K562 (cell line): ENCODE measurements at regions not wholly inside any gene's neighbourhood (a gene's known extent, or its start where the extent isn't known, plus 50 kb on each side); places are given as distances from the start of the nearest gene placed in this dataset.

Experiments
- BMI1 ChIP-seq: fragments of 150-350 bp; IDR thresholded peaks from 2 replicates; pipeline ENCODE4 v1.6.1; 2014; ENCODE audit warnings: low read length
- CBX5 ChIP-seq: IDR thresholded peaks from 2 replicates; pipeline ENCODE4 v1.6.1; 2014; ENCODE audit warnings: low read depth, borderline replicate concordance
- CC2D1A ChIP-seq: fragments of 450-650 bp; IDR thresholded peaks from 2 replicates; pipeline ENCODE4 v1.6.1; 2017; ENCODE audit warnings: mild to moderate bottlenecking
- CCAR2 ChIP-seq: fragments of 200-400 bp; formaldehyde crosslinking; IDR thresholded peaks from 2 replicates; pipeline ENCODE4 v1.6.1; 2017; ENCODE audit warnings: mild to moderate bottlenecking, low read depth, low read length
- CTBP1 ChIP-seq: fragments of 450-650 bp; IDR thresholded peaks from 2 replicates; pipeline ENCODE4 v1.6.1; 2016; ENCODE audit warnings: borderline replicate concordance
- DPF2 ChIP-seq: fragments of 450-650 bp; IDR thresholded peaks from 2 replicates; pipeline ENCODE4 v1.6.1; 2016
- GATAD2A ChIP-seq: fragments of 450-650 bp; IDR thresholded peaks from 2 replicates; pipeline ENCODE4 v1.6.1; 2017
- KLF16 ChIP-seq: IDR thresholded peaks from 2 replicates; pipeline ENCODE4 v1.6.1; 2016; ENCODE audit warnings: antibody characterized with exemption
- LARP7 ChIP-seq: fragments of 450-650 bp; IDR thresholded peaks from 2 replicates; pipeline ENCODE4 v1.6.1; 2016
- MAFG ChIP-seq: fragments of 450-650 bp; conservative IDR thresholded peaks from 2 replicates; pipeline ENCODE4 v1.6.1; 2016; ENCODE audit warnings: missing genetic modification characterization, missing compliant biosample characterization
- NFE2 ChIP-seq: IDR thresholded peaks from 2 replicates; pipeline ENCODE4 v1.6.1; 2014; ENCODE audit warnings: antibody characterized with exemption, low read depth
- POLR2AphosphoS5 ChIP-seq: IDR thresholded peaks from 2 replicates; pipeline ENCODE4 v1.6.1; 2011; ENCODE audit warnings: mild to moderate bottlenecking, low read depth, low read length, moderate library complexity; ENCODE audit not compliant: control insufficient read depth, insufficient read depth
- SMAD4 ChIP-seq: fragments of 250-450 bp; sonication (Bioruptor Pico); conservative IDR thresholded peaks from 2 replicates; pipeline ENCODE4 v1.8.0; 2021; ENCODE audit warnings: inconsistent platforms, mild to moderate bottlenecking, moderate library complexity
- SREBF1 ChIP-seq: fragments of 150-350 bp; IDR thresholded peaks from 2 replicates; pipeline ENCODE4 v1.6.1; 2014; ENCODE audit warnings: antibody characterized with exemption, low read depth, low read length, borderline replicate concordance
- SRSF7 ChIP-seq: fragments of 200-400 bp; formaldehyde crosslinking; optimal IDR thresholded peaks from 2 replicates; pipeline ENCODE3; 2017; ENCODE audit warnings: mild to moderate bottlenecking, low read depth, low read length
- TCF3 ChIP-seq: sonication (generic); formaldehyde crosslinking; IDR thresholded peaks from 2 replicates; pipeline ENCODE4 v1.4.0; 2020; ENCODE audit warnings: mild to moderate bottlenecking, missing genetic modification reagents
- ZFP1 ChIP-seq: fragments of 450-650 bp; formaldehyde crosslinking; IDR thresholded peaks from 2 replicates; pipeline ENCODE4 v1.4.0; 2020; ENCODE audit warnings: mild to moderate bottlenecking, mixed read lengths
- ZFX ChIP-seq: sonication (generic); formaldehyde crosslinking; IDR thresholded peaks from 2 replicates; pipeline ENCODE4 v1.8.0; 2022; ENCODE audit warnings: mild to moderate bottlenecking, missing genetic modification reagents, moderate library complexity
- ZNF140 ChIP-seq: fragments of 250-450 bp; sonication (Bioruptor Pico); IDR thresholded peaks from 2 replicates; pipeline ENCODE4 v1.8.0; 2021; ENCODE audit warnings: moderate library complexity, mild to moderate bottlenecking, inconsistent platforms
- ZNF766 ChIP-seq: fragments of 200-800 bp; sonication (Bioruptor generic); conservative IDR thresholded peaks from 2 replicates; pipeline ENCODE4 v1.6.1; 2016; ENCODE audit warnings: missing genetic modification characterization, missing compliant biosample characterization
- TF ChIP-seq, protein P1 (sequence below): fragments of 250-450 bp; sonication (Bioruptor Pico); IDR thresholded peaks from 2 replicates; pipeline ENCODE4 v1.4.0; 2020; ENCODE audit warnings: mild to moderate bottlenecking, moderate library complexity, borderline replicate concordance
- TF ChIP-seq, protein P2 (sequence below): sonication (generic); formaldehyde crosslinking; IDR thresholded peaks from 2 replicates; pipeline ENCODE4 v1.8.0; 2022; ENCODE audit warnings: mild to moderate bottlenecking, missing genetic modification reagents, borderline replicate concordance
- TF ChIP-seq, protein P3 (sequence below): IDR thresholded peaks from 2 replicates; pipeline ENCODE4 v1.6.1; 2014; ENCODE audit warnings: antibody characterized with exemption
- TF ChIP-seq, protein P4 (sequence below): fragments of 450-650 bp; IDR thresholded peaks from 2 replicates; pipeline ENCODE4 v1.6.1; 2018; ENCODE audit warnings: mild to moderate bottlenecking, low read depth; ENCODE audit not compliant: partially characterized antibody

DNA sequence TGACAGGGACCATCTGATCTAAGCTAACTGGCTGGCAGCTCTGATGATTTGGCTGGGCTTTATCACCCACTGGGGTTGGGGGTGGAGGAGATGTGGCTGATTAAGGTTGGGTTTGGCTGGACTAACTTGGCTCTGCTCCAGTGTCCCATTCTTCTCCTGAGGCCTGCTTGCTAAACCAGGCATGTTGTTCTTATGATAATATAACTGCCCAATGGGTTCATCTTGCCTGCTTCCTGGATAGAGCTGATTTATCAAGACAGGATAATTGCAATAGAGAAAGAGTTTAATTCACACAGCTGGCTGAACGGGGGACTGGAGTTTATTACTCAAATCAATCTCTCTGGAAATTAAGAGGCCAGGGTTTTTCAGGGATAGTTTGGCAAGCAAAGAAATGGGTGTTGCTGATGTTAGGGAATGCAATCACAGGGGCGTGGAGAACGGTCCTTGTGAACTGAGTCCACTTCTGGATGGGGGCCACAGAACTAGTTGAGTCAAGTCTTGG, 150.4 kb downstream of the PTH2R start (continued):
- TF ChIP-seq CTBP1 (peak; percentile 80; the same call in 1 of the 2 replicates), SMAD4 (CRISPR knock-in tag) (no peak), ZFP1 (CRISPR knock-in tag) (0 out of 2 replicates have a peak, but pooled peaks have one; percentile 52), KLF16 (peak; percentile 69), CBX5 (no peak), MAFG (no peak), SRSF7 (no peak), POLR2AphosphoS5 (peak; percentile 61; the same call in 1 of the 2 replicates), BMI1 (no peak), CC2D1A (0 out of 2 replicates have a peak, but pooled peaks have one; percentile 17), LARP7 (no peak), SREBF1 (no peak), ZNF766 (CRISPR knock-in tag) (peak; percentile 55; the same call in 1 of the 2 replicates), NFE2 (peak; percentile 40), ZFX (CRISPR knock-in tag) (no peak), GATAD2A (0 out of 2 replicates have a peak, but pooled peaks have one; percentile 40), TCF3 (CRISPR knock-in tag) (peak; percentile 10; the same call in 1 of the 2 replicates), ZNF140 (no peak), DPF2 (peak; percentile 56), CCAR2 (no peak)
- TF ChIP-seq, protein P1, sequence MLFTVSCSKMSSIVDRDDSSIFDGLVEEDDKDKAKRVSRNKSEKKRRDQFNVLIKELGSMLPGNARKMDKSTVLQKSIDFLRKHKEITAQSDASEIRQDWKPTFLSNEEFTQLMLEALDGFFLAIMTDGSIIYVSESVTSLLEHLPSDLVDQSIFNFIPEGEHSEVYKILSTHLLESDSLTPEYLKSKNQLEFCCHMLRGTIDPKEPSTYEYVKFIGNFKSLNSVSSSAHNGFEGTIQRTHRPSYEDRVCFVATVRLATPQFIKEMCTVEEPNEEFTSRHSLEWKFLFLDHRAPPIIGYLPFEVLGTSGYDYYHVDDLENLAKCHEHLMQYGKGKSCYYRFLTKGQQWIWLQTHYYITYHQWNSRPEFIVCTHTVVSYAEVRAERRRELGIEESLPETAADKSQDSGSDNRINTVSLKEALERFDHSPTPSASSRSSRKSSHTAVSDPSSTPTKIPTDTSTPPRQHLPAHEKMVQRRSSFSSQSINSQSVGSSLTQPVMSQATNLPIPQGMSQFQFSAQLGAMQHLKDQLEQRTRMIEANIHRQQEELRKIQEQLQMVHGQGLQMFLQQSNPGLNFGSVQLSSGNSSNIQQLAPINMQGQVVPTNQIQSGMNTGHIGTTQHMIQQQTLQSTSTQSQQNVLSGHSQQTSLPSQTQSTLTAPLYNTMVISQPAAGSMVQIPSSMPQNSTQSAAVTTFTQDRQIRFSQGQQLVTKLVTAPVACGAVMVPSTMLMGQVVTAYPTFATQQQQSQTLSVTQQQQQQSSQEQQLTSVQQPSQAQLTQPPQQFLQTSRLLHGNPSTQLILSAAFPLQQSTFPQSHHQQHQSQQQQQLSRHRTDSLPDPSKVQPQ (CRISPR knock-in tag): no peak
- TF ChIP-seq, protein P2, sequence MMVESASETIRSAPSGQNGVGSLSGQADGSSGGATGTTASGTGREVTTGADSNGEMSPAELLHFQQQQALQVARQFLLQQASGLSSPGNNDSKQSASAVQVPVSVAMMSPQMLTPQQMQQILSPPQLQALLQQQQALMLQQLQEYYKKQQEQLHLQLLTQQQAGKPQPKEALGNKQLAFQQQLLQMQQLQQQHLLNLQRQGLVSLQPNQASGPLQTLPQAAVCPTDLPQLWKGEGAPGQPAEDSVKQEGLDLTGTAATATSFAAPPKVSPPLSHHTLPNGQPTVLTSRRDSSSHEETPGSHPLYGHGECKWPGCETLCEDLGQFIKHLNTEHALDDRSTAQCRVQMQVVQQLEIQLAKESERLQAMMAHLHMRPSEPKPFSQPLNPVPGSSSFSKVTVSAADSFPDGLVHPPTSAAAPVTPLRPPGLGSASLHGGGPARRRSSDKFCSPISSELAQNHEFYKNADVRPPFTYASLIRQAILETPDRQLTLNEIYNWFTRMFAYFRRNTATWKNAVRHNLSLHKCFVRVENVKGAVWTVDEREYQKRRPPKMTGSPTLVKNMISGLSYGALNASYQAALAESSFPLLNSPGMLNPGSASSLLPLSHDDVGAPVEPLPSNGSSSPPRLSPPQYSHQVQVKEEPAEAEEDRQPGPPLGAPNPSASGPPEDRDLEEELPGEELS (CRISPR knock-in tag): no peak
- TF ChIP-seq, protein P3, sequence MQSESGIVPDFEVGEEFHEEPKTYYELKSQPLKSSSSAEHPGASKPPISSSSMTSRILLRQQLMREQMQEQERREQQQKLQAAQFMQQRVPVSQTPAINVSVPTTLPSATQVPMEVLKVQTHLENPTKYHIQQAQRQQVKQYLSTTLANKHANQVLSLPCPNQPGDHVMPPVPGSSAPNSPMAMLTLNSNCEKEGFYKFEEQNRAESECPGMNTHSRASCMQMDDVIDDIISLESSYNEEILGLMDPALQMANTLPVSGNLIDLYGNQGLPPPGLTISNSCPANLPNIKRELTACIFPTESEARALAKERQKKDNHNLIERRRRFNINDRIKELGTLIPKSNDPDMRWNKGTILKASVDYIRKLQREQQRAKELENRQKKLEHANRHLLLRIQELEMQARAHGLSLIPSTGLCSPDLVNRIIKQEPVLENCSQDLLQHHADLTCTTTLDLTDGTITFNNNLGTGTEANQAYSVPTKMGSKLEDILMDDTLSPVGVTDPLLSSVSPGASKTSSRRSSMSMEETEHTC: no peak
- TF ChIP-seq, protein P4, sequence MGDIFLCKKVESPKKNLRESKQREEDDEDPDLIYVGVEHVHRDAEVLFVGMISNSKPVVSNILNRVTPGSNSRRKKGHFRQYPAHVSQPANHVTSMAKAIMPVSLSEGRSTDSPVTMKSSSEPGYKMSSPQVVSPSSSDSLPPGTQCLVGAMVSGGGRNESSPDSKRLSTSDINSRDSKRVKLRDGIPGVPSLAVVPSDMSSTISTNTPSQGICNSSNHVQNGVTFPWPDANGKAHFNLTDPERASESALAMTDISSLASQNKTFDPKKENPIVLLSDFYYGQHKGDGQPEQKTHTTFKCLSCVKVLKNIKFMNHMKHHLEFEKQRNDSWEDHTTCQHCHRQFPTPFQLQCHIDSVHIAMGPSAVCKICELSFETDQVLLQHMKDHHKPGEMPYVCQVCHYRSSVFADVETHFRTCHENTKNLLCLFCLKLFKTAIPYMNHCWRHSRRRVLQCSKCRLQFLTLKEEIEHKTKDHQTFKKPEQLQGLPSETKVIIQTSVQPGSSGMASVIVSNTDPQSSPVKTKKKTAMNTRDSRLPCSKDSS: no peak
